ENCODE measurements at regions not wholly inside any gene's neighbourhood (a gene's known extent, or its start where the extent isn't known, plus 50 kb on each side); places are given as distances from the start of the nearest gene placed in this dataset.

- TF ChIP-seq POLR2A (IDR thresholded peaks at IDR 0.05; ENCODE audit: extremely low read depth, insufficient read length) (no peak), CTCF (IDR thresholded peaks at IDR 0.05; ENCODE audit: low read depth, low read length) (no peak)
Observed at GRCh38 chr6:80468398-80468797, 361.9 kb downstream of the BCKDHB start.

Measured in NB4 (cell line).